Left ventricle myocardium superior (tissue), 1 donor: ENCODE measurements at regions not wholly inside any gene's neighbourhood (a gene's known extent, or its start where the extent isn't known, plus 50 kb on each side); places are given as distances from the start of the nearest gene placed in this dataset.

Experiments used
- ATAC-seq: fragments of 200-7000 bp; cut with Tn5 transposase; one replicate; pipeline ENCODE4 v1.9.1; 2020; ENCODE audit warnings: mild to moderate bottlenecking, moderate library complexity
- DNase-seq: peaks from one replicate; pipeline ENCODE4 v3.0.0-alpha.2; 2020
- intact Hi-C: fragments of 100-400 bp; cut with micrococcal nuclease; formaldehyde crosslinking; loops from one replicate; pipeline ENCODE4 v1.11.0; 2022
- donor health status: DM: no; HTN: yes; CAD: no; lungs with severe emphysema.

GRCh38 chr18:65056575-65056974 lies 694.2 kb upstream of the CDH7 start:
- intact Hi-C loops = no loop called here
- DNase-seq = no peak
- ATAC-seq = no peak

GRCh38 chr18:65049586-65049985 lies 701.2 kb upstream of the CDH7 start:
- DNase-seq (no peak), ATAC-seq (no peak)
- intact Hi-C loops = no loop called here

- no peak for DNase-seq
- no peak for ATAC-seq
- intact Hi-C loops = no loop called here
Observed at GRCh38 chr18:65039578-65039977, 711.2 kb upstream of the CDH7 start.

- intact Hi-C loops = no loop called here
- DNase-seq = no peak
- ATAC-seq = no peak
Observed at GRCh38 chr18:65035701-65036100, 715.1 kb upstream of the CDH7 start.

GRCh38 chr18:65025756-65026155 lies 725.1 kb upstream of the CDH7 start:
- intact Hi-C loops = no loop called here
- ATAC-seq (no peak), DNase-seq (no peak)

- intact Hi-C loops = no loop called here
- no peak for DNase-seq
- ATAC-seq = no peak
Observed at GRCh38 chr18:65021021-65021420, 729.8 kb upstream of the CDH7 start.

GRCh38 chr18:65018184-65018583 lies 732.6 kb upstream of the CDH7 start:
- DNase-seq (no peak), ATAC-seq (no peak)
- intact Hi-C loops = no loop called here

GRCh38 chr18:65017372-65017760 lies 733.4 kb upstream of the CDH7 start:
- DNase-seq (no peak), ATAC-seq (no peak)

GRCh38 chr18:65016631-65017371 lies 734.0 kb upstream of the CDH7 start:
- ATAC-seq = no peak
- intact Hi-C loops = no loop called here
- no peak for DNase-seq

More at GRCh38 chr18:65017372-65017760, 733.4 kb upstream of the CDH7 start:
- intact Hi-C loops = no loop called here

- no peak for DNase-seq
- intact Hi-C loops = no loop called here
Observed at GRCh38 chr18:64994370-64994769, 756.4 kb upstream of the CDH7 start.

GRCh38 chr18:64993695-64994094 lies 757.1 kb upstream of the CDH7 start:
- peak; percentile 71 for ATAC-seq
- no peak for DNase-seq
- intact Hi-C loops = no loop called here

More at GRCh38 chr18:64994370-64994769, 756.4 kb upstream of the CDH7 start:
- ATAC-seq = no peak

- DNase-seq (no peak), ATAC-seq (peak; percentile 95)
- intact Hi-C loops = no loop called here
Observed at GRCh38 chr18:64992654-64993053, 758.2 kb upstream of the CDH7 start.

GRCh38 chr18:64991102-64991501 lies 759.7 kb upstream of the CDH7 start:
- ATAC-seq = peak; percentile 63
- DNase-seq = no peak
- intact Hi-C loops = no loop called here

- DNase-seq (no peak), ATAC-seq (peak; percentile 57)
- intact Hi-C loops = no loop called here
Observed at GRCh38 chr18:64986906-64987495, 763.8 kb upstream of the CDH7 start.

- DNase-seq = no peak
- no peak for ATAC-seq
Observed at GRCh38 chr18:64983497-64984238, 767.1 kb upstream of the CDH7 start.

GRCh38 chr18:64982414-64983055 lies 768.3 kb upstream of the CDH7 start:
- DNase-seq (no peak), ATAC-seq (peak; percentile 60)
- intact Hi-C loops = no loop called here

More at GRCh38 chr18:64983497-64984238, 767.1 kb upstream of the CDH7 start:
- intact Hi-C loops = no loop called here

- peak; percentile 41 for ATAC-seq
- no peak for DNase-seq
- intact Hi-C loops = no loop called here
Observed at GRCh38 chr18:64981915-64982314, 768.9 kb upstream of the CDH7 start.

GRCh38 chr18:64979791-64980190 lies 771.0 kb upstream of the CDH7 start:
- no peak for DNase-seq
- intact Hi-C loops = no loop called here
- ATAC-seq = no peak

- DNase-seq (no peak), ATAC-seq (peak; percentile 32)
- intact Hi-C loops = no loop called here
Observed at GRCh38 chr18:64974391-64975125, 776.3 kb upstream of the CDH7 start.
